LNCaP clone FGC (cell line): ENCODE measurements at regions not wholly inside any gene's neighbourhood (a gene's known extent, or its start where the extent isn't known, plus 50 kb on each side); places are given as distances from the start of the nearest gene placed in this dataset.

Experiments used
- DNase-seq: peaks from one replicate; pipeline ENCODE4 v3.0.0-alpha.2; 2011; ENCODE audit warnings: low read depth
- H3K4me3 ChIP-seq: 2 replicates; pipeline ENCODE4 v1.5.1; 2011; ENCODE audit warnings: mild to moderate bottlenecking, low read depth, low read length, control low read depth
- TF ChIP-seq, protein P1 (sequence below): IDR thresholded peaks from 2 replicates; pipeline ENCODE4 v1.5.1; 2012; ENCODE audit warnings: mild to moderate bottlenecking; ENCODE audit not compliant: control insufficient read depth, insufficient read depth; ENCODE audit errors: extremely low read depth

GRCh38 chr11:116414357-116414880 lies 358.4 kb downstream of the BUD13 start:
- TF ChIP-seq, protein P1, sequence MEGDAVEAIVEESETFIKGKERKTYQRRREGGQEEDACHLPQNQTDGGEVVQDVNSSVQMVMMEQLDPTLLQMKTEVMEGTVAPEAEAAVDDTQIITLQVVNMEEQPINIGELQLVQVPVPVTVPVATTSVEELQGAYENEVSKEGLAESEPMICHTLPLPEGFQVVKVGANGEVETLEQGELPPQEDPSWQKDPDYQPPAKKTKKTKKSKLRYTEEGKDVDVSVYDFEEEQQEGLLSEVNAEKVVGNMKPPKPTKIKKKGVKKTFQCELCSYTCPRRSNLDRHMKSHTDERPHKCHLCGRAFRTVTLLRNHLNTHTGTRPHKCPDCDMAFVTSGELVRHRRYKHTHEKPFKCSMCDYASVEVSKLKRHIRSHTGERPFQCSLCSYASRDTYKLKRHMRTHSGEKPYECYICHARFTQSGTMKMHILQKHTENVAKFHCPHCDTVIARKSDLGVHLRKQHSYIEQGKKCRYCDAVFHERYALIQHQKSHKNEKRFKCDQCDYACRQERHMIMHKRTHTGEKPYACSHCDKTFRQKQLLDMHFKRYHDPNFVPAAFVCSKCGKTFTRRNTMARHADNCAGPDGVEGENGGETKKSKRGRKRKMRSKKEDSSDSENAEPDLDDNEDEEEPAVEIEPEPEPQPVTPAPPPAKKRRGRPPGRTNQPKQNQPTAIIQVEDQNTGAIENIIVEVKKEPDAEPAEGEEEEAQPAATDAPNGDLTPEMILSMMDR: no peak
- no peak overlapping the region for H3K4me3 ChIP-seq
- no peak for DNase-seq

DNA sequence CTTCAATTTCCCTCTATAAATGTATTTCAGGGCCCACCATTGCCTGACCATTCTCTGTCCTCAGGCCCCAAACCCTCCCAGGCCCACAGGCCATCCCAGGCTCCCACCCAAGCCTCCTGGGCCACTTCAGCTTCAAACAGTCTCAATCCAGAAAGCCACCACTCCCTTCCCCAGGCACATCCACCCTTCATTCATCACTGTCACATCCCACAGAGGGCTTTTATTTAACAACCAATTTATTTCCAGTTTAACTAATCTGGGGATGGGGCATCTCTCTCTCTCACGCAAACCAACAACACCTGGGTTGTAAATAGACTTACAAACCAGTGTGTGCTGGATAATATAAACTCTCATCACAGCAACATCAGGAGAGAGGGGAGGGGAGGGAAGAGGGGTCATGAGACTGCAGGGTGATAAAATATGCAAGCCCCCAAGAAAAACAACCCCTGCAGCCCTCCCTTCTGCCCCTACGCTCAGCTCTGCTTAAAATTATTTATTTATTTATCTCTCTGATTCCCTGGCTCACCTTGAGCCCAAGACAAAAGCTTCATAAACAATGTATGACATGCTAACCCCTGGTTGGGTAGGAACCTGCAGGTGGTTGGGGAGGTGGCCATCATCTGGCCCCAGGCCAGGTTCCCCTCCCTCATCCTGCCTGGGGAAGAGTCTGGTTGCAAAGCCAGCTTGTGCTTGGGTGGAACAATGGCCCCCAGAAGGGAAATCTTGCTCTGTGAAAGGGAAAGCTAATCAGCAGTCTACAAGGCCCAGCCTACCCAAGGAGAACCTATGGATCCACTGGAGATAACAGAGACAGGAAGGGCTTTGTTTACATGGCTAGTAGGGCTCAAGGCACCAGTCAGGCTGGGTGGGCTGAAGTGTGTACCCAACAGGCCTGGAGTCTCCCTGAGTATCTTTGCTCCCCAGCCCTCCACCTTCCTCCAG lies 359.2 kb downstream of the BUD13 start:
- TF ChIP-seq, protein P1: no peak
- H3K4me3 ChIP-seq: no peak overlapping the region
- no peak for DNase-seq

DNA sequence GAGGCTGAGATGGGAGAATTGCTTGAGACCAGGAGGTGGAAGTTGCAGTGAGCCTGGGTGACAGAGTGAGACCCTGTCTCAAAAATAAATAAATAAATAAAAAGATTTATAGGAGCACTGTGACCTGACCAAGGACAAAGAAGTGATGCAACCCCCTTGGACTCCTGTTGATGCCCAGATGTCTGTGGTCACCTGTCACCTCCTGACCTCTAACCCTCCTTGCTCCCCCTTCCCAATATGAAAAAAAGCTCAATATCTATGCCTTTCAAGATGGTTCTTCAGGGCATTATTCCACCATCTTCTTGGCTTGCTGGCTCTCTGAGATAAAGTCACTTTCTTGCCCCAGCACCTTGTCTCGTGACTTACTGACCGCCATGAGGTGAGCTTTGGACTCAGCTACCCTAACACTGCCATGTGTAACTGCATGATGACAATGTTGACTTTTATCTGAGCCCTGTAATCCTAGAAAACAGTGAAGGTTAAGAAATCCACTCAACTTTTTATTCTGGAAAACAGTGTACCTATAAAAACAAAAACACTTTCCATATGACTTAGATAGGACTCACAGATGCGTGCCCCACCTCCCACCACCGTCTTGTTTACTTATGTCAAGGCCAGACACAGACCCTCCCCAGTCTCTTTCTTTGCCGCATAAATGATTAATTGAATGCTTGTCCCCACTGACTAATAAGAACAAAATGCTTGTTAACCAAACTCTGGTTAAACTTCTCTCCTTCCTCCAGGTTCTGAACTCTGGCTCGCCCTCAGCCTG lies 360.5 kb downstream of the BUD13 start:
- no peak for DNase-seq
- TF ChIP-seq, protein P1: no peak
- no peak overlapping the region for H3K4me3 ChIP-seq

DNA sequence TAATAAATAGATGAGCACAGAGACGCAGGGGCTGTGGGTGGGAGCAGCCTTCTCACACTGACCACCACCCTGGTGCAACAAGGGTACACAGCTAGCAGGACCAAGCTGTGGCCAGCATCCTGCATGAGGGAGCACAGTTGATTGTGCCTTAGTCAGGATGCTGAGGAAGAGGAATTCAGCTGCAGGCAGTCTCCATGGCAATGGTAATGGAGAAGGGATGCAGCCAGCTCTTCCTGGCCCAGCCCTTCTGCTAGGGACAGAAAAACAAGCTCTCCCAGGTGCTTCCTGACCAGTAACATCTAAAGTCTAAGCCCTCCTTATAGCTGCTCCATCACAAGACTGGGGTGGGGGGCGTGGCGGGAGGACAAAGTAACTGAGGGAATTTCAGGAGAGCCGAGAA lies 363.5 kb downstream of the BUD13 start:
- H3K4me3 ChIP-seq: no peak overlapping the region
- DNase-seq: no peak
- TF ChIP-seq, protein P1: no peak

DNA sequence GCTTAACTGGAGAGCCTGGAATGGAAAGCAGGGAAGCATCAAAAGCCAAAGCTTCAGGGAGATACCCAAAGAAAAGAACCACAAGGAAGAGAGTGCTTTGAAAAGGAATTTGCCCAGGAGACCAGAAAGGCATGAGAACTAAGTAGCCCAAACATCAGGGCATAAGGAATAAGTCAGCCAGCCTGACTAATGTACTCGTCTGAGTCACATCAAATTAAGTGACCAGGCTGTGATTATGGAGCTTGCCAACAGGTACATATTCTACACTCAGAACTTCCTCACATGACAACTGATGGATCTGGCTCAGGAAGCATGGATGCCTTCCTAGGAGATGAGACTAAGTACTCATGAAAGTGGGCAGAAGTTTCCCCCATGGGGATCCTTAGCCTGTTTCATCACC lies 366.7 kb downstream of the BUD13 start:
- H3K4me3 ChIP-seq: no peak overlapping the region
- TF ChIP-seq, protein P1: no peak
- no peak for DNase-seq

- TF ChIP-seq, protein P1: no peak
- H3K4me3 ChIP-seq: no peak overlapping the region
- no peak for DNase-seq
These were observed 368.4 kb downstream of the BUD13 start for GRCh38 chr11:116404462-116404798.
